PC-9 (cell line): ENCODE measurements at regions not wholly inside any gene's neighbourhood (a gene's known extent, or its start where the extent isn't known, plus 50 kb on each side); places are given as distances from the start of the nearest gene placed in this dataset.

Experiments used
- CTCF ChIP-seq: fragments of 200-600 bp; sonication (generic); conservative IDR thresholded peaks from 2 replicates; pipeline ENCODE4 v1.6.1; 2017; ENCODE audit warnings: mixed run types, antibody characterized with exemption, mild to moderate bottlenecking, moderate library complexity
- EZH2 ChIP-seq: fragments of 200-600 bp; sonication (generic); IDR thresholded peaks from 2 replicates; pipeline ENCODE4 v1.8.0; 2017; ENCODE audit warnings: antibody characterized with exemption, low read depth

- no peak for TF ChIP-seq CTCF
- TF ChIP-seq EZH2, result no peak
Measured at GRCh38 chr2:22981785-22982184, 403.2 kb upstream of the KLHL29 start.
